BLaER1 (cell line): ENCODE measurements at regions not wholly inside any gene's neighbourhood (a gene's known extent, or its start where the extent isn't known, plus 50 kb on each side); places are given as distances from the start of the nearest gene placed in this dataset.
"Not testable (repeated sequence)": the region's sequence is repeated elsewhere in the genome, so short reads cannot be mapped to it uniquely, and the experiment has no call there.

ENCODE experiments used
- H3K27ac ChIP-seq: shearing (Covaris generic); formaldehyde crosslinking; 2 replicates; pipeline ENCODE4 v1.8.1; 2022
- H3K27me3 ChIP-seq: shearing (Covaris generic); formaldehyde crosslinking; 2 replicates; pipeline ENCODE4 v1.8.1; 2022
- H3K36me3 ChIP-seq: shearing (Covaris generic); formaldehyde crosslinking; 2 replicates; pipeline ENCODE4 v1.8.1; 2022
- H3K4me1 ChIP-seq: shearing (Covaris generic); formaldehyde crosslinking; 2 replicates; pipeline ENCODE4 v1.8.1; 2022
- H3K4me2 ChIP-seq: shearing (Covaris generic); formaldehyde crosslinking; 2 replicates; pipeline ENCODE4 v1.8.1; 2022
- H3K4me3 ChIP-seq: shearing (Covaris generic); formaldehyde crosslinking; 2 replicates; pipeline ENCODE4 v1.8.1; 2022
- H3K9ac ChIP-seq: shearing (Covaris generic); formaldehyde crosslinking; 2 replicates; pipeline ENCODE4 v1.8.1; 2022
- H3K9me3 ChIP-seq: shearing (Covaris generic); formaldehyde crosslinking; 2 replicates; pipeline ENCODE4 v1.8.1; 2022
- H4K20me1 ChIP-seq: shearing (Covaris generic); formaldehyde crosslinking; 2 replicates; pipeline ENCODE4 v1.8.1; 2022
- Cebpa-rat ChIP-seq: shearing (Covaris generic); IDR thresholded peaks from 2 replicates; pipeline ENCODE4 v1.8.1; 2022

DNA sequence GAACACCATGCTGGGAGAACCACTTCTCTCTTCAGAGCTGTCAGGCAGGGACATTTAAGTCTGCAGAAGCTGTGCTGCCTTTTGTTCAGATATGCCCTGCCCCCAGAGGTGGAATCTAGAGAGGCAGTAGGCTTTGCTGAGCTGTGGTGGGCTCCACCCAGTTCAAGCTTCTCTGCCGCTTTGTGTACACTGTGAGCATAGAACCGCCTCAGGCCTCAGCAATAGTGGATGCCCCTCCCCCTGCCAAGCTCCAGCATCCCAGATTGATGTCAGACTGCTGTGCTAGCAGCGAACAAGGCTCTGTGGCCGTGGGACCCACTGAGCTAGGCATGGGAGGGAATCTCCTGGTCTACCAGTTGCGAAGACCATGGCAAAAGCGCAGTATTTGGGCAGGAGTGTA is 121.6 kb downstream of the NFKBIZ start:
- no peaks in the 10 kb centered on the region for H3K36me3 ChIP-seq
- peaks cover 13% of the 10 kb centered on the region; the same call in 1 of the 2 replicates for H3K9me3 ChIP-seq
- no peaks in the 10 kb centered on the region for H4K20me1 ChIP-seq
- H3K4me2 ChIP-seq: no peak overlapping the region
- H3K4me1 ChIP-seq: no peaks in the 10 kb centered on the region
- no peaks in the 10 kb centered on the region for H3K27me3 ChIP-seq
- no peak overlapping the region for H3K27ac ChIP-seq
- H3K9ac ChIP-seq: no peak overlapping the region
- H3K4me3 ChIP-seq: no peak overlapping the region
- TF ChIP-seq Cebpa-rat: no peak

DNA sequence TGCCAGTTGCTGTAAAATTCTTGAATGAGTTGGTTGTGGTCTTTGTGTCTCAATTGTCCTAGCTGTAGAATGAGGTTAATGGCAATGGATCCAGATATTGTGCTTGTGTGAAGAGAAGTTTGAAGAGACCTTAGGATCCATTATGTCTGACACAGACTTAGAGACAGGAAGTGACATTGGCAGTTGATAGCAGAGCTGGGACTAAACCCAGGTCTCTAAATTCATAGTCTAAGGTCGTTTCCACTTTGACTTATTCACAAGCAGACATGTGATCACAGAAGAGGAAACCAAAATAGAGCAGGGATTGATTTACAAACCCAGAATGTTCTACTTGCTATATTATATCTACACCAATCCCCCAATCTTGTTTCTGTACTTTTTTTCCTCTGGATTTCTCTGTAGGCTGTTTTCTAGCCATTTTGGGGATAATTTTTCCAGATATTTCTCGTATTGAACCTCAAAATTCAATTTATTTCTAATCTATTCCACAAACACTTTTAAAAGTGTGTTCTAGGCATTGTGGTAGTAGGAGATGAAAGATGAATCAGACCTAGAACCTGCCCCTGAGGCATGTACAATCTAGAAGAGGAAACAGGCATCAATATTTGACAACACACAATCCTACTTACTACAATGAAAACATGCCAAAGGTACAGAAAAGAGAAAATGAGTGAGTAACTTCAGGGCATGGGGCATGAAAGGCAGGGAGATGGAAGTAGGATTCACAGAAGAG is 123.3 kb downstream of the NFKBIZ start:
- H4K20me1 ChIP-seq: no peaks in the 10 kb centered on the region
- H3K4me1 ChIP-seq: no peaks in the 10 kb centered on the region
- no peak overlapping the region for H3K4me2 ChIP-seq
- H3K27me3 ChIP-seq: no peaks in the 10 kb centered on the region
- H3K4me3 ChIP-seq: no peak overlapping the region
- H3K27ac ChIP-seq: no peak overlapping the region
- no peak overlapping the region for H3K9ac ChIP-seq
- H3K9me3 ChIP-seq: peaks cover 13% of the 10 kb centered on the region; the same call in 1 of the 2 replicates
- H3K36me3 ChIP-seq: no peaks in the 10 kb centered on the region
- TF ChIP-seq Cebpa-rat: no peak

DNA sequence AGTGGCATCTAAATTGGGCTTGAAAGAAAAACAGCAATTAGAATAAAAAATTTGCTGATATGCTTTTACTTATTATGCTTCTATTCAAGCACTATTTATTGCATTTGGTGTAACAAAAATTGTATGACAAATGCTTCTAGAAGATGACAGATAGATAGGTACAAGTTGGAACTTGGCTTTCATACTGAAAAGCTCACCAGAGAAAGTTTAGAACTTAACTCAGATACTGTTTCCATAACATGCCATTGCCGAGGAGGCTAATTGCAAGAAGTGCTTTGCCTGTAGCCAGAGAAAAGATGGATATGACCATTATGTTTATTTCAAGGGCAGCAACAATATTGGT is 123.8 kb downstream of the NFKBIZ start:
- no peaks in the 10 kb centered on the region for H3K27me3 ChIP-seq
- H4K20me1 ChIP-seq: no peaks in the 10 kb centered on the region
- H3K4me1 ChIP-seq: no peaks in the 10 kb centered on the region
- H3K36me3 ChIP-seq: no peaks in the 10 kb centered on the region
- peaks cover 13% of the 10 kb centered on the region; the same call in 1 of the 2 replicates for H3K9me3 ChIP-seq
- no peak overlapping the region for H3K4me2 ChIP-seq
- H3K27ac ChIP-seq: no peak overlapping the region
- no peak overlapping the region for H3K9ac ChIP-seq
- H3K4me3 ChIP-seq: no peak overlapping the region
- no peak for TF ChIP-seq Cebpa-rat

DNA sequence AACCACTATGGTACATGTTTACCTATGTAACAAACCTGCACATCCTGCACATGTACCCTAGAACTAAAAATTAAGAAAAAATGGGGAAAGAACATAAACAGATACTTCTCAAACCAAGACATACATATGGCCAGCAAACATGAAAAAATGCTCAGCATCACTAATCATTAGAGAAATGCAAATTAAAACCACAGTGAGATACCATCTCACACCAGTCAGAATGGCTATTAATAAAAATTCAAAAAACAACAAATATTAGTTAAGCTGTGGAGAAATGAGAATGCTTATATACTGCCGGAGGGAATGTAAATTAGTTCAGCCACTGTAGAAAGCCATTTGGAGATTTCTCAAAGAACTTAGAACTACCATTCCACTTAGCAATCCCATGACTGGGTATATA is 126.1 kb downstream of the NFKBIZ start:
- not testable (repeated sequence) for H3K4me2 ChIP-seq, H3K4me3 ChIP-seq, H3K27ac ChIP-seq, H3K36me3 ChIP-seq, H4K20me1 ChIP-seq, H3K9ac ChIP-seq, H3K27me3 ChIP-seq, H3K4me1 ChIP-seq
- peaks cover 11% of the 10 kb centered on the region; the same call in 1 of the 2 replicates for H3K9me3 ChIP-seq

DNA sequence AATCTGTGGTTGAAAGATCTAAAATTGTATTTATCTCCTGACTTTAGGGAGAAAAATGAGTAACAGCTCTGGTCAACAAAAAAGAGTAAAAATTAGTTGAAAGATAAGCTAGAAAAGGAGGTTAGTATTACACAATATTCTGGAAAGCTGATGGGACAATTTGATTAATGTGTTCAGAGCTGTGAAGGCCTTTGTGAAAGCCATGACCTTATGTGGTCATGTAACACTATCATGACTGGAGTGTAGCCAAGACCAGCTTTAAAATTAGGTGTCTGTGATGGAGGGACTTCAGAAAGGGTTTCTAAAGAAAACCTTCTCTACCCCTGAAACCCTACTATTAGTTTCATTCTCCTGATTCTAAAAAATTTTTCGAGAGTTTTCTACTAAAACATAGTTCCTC is 127.2 kb downstream of the NFKBIZ start:
- Histone ChIP-seq H3K9me3 (peaks cover 3% of the 10 kb centered on the region; the same call in 1 of the 2 replicates), H3K9ac (no peak overlapping the region), H4K20me1 (no peaks in the 10 kb centered on the region), H3K27me3 (no peaks in the 10 kb centered on the region), H3K4me2 (no peak overlapping the region), H3K36me3 (no peaks in the 10 kb centered on the region), H3K4me3 (no peak overlapping the region), H3K4me1 (no peaks in the 10 kb centered on the region), H3K27ac (no peak overlapping the region)
- no peak for TF ChIP-seq Cebpa-rat

DNA sequence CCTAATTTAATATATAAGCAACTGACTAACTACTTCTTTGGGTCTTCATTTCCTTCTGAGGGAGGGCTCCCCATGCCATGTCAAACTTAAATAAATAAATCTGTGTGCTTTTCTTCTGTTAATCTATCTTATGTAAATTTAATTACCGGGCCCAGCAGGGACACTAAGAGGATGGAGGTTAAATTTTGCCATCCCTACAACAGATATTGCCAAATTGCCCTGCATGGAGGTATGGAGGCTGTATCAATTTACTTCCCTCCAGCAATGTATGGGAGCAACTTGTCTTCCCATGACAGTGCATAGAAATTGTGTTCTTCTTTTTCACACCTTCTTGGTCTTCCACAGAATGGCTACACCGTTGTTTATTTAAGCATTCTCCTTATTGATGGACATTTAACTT is 129.0 kb downstream of the NFKBIZ start:
- no peak for TF ChIP-seq Cebpa-rat
- Histone ChIP-seq H3K9me3 (no peaks in the 10 kb centered on the region), H3K27me3 (no peaks in the 10 kb centered on the region), H3K4me2 (no peak overlapping the region), H3K4me3 (no peak overlapping the region), H4K20me1 (no peaks in the 10 kb centered on the region), H3K9ac (no peak overlapping the region), H3K27ac (no peak overlapping the region), H3K4me1 (no peaks in the 10 kb centered on the region), H3K36me3 (no peaks in the 10 kb centered on the region)

DNA sequence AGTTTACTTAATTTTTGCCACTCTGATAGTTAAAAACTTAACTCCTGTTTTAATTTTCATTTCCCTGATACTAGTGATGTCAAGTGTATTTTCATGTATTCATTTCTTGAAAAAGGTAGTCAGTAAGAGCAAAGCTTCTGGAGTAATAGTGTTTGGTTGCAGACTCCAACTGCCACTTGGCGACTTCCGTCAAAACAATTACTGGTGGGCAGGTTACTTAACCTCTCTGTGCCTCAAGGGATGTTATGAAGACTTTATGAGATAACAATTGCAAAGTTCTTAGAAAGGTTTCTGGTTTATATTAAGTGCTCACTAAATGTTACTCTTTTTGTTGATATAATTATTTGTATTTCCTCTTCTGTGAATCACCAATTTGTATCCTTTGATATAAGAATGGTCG is 129.7 kb downstream of the NFKBIZ start:
- Histone ChIP-seq H3K9me3 (no peaks in the 10 kb centered on the region), H3K36me3 (no peaks in the 10 kb centered on the region), H3K27me3 (no peaks in the 10 kb centered on the region), H3K27ac (no peak overlapping the region), H3K4me1 (no peaks in the 10 kb centered on the region), H3K4me3 (no peak overlapping the region), H3K9ac (no peak overlapping the region), H4K20me1 (no peaks in the 10 kb centered on the region), H3K4me2 (no peak overlapping the region)
- no peak for TF ChIP-seq Cebpa-rat

DNA sequence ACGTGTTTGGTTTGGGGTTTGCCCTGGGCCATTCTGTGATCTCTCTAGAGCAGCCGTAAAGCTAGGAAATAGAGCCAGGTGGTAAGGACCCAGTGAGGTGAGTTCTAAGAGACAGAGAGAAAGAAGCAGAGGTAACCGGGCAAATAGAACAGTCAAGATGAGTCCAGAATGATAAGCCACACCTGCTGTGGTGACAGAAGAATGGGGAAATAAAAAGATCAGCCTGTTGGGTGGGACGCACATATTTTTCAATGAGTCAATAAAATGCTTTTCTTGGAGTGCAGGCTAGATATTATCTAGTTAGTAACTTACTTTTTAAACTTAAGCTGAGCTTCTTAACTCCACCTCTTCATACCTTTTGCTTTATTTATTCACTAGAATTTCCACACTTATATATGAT is 135.0 kb downstream of the NFKBIZ start:
- Histone ChIP-seq H3K36me3 (no peaks in the 10 kb centered on the region), H3K4me2 (no peak overlapping the region), H3K9ac (no peak overlapping the region), H3K27me3 (no peaks in the 10 kb centered on the region), H3K27ac (no peak overlapping the region), H3K4me1 (peaks cover 10% of the 10 kb centered on the region; the same call in 1 of the 2 replicates), H3K4me3 (no peak overlapping the region), H3K9me3 (no peaks in the 10 kb centered on the region), H4K20me1 (no peaks in the 10 kb centered on the region)
- no peak for TF ChIP-seq Cebpa-rat

DNA sequence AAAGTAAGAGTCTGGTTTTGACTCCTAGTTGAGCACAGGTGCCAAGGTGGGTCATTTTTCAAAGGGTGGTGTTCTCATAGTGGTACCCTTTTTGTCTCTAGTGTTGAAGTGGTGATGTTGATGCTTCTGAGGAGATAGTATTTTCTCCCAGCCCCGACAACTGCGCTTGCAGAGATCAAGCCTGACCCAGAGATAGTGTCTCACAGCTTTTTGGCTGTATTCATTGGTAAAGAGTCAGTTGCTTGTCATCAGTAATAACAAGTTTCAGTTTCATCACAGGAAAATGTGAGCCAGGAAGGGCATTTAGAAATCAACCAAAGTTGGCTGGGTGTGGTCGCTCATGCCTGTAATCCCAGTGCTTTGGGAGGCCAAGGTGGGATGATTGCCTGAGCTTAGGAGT is 139.3 kb downstream of the NFKBIZ start:
- H3K9ac ChIP-seq: no peak overlapping the region
- H3K4me3 ChIP-seq: no peak overlapping the region
- no peaks in the 10 kb centered on the region for H3K9me3 ChIP-seq
- TF ChIP-seq Cebpa-rat: no peak
- H3K4me2 ChIP-seq: peak overlapping the region; percentile 19; the same call in 1 of the 2 replicates
- H3K4me1 ChIP-seq: peaks cover 10% of the 10 kb centered on the region; the same call in 1 of the 2 replicates
- no peaks in the 10 kb centered on the region for H4K20me1 ChIP-seq
- H3K27me3 ChIP-seq: no peaks in the 10 kb centered on the region
- no peak overlapping the region for H3K27ac ChIP-seq
- H3K36me3 ChIP-seq: no peaks in the 10 kb centered on the region

DNA sequence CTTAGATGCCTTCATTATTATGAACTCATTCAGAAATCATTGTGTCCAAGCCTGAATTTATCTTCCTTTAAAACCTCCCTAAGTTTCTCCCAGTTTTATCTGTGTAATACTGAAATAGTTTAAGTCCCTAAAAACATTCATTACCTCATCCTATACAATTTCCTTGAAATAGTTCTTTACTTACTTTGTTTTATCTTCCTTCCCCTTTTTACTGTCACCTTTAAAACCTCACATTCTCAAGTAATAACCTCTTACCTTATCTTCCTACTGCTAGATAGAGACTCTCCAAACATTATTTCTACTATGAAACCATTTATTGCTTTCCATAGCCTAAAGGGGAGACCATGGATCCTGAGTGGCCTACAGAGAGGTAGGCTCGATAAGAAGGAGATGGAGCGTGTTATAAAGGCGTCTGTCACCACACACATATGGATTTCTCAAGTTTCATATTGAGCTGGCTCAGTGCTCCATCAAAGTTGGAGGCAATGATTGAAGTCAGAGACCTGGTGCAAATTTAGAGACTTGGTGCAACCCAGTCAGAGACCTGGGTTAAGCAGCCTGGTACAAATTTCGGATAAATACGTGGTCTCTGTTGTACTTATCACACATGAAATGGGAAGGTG is 140.4 kb downstream of the NFKBIZ start:
- H3K9ac ChIP-seq: no peak overlapping the region
- no peak overlapping the region; the same call in 1 of the 2 replicates for H3K4me2 ChIP-seq
- H3K4me1 ChIP-seq: peaks cover 10% of the 10 kb centered on the region; the same call in 1 of the 2 replicates
- H3K4me3 ChIP-seq: no peak overlapping the region
- H4K20me1 ChIP-seq: no peaks in the 10 kb centered on the region
- H3K9me3 ChIP-seq: no peaks in the 10 kb centered on the region
- no peak for TF ChIP-seq Cebpa-rat
- no peak overlapping the region for H3K27ac ChIP-seq
- no peaks in the 10 kb centered on the region for H3K36me3 ChIP-seq
- H3K27me3 ChIP-seq: no peaks in the 10 kb centered on the region
